ENCODE measurements at regions not wholly inside any gene's neighbourhood (a gene's known extent, or its start where the extent isn't known, plus 50 kb on each side); places are given as distances from the start of the nearest gene placed in this dataset.

GRCh38 chr4:10983885-10984640 lies 299.5 kb upstream of the CLNK start:
- no peak for DNase-seq (ENCODE audit: low read depth)

GRCh38 chr4:10983268-10983667 lies 298.7 kb upstream of the CLNK start:
- DNase-seq (ENCODE audit: low read depth), result no peak

- no peak for DNase-seq (ENCODE audit: low read depth)
These were observed 297.7 kb upstream of the CLNK start for GRCh38 chr4:10982305-10982704.

GRCh38 chr4:10981576-10981975 lies 297.0 kb upstream of the CLNK start:
- DNase-seq (ENCODE audit: low read depth), result no peak

- DNase-seq (ENCODE audit: low read depth), result no peak
These were observed 296.5 kb upstream of the CLNK start for GRCh38 chr4:10981096-10981495.

GRCh38 chr4:10979032-10979431 lies 294.5 kb upstream of the CLNK start:
- DNase-seq (ENCODE audit: low read depth), result no peak

- DNase-seq (ENCODE audit: low read depth), result no peak
These were observed 293.0 kb upstream of the CLNK start for GRCh38 chr4:10977534-10977933.

GRCh38 chr4:10974371-10974770 lies 289.8 kb upstream of the CLNK start:
- no peak for DNase-seq (ENCODE audit: low read depth)

GRCh38 chr4:10973686-10974085 lies 289.1 kb upstream of the CLNK start:
- DNase-seq (ENCODE audit: low read depth), result no peak

GRCh38 chr4:10971800-10972401 lies 287.3 kb upstream of the CLNK start:
- DNase-seq (ENCODE audit: low read depth), result no peak

- DNase-seq (ENCODE audit: low read depth), result no peak
These were observed 280.6 kb upstream of the CLNK start for GRCh38 chr4:10965196-10965595.

- no peak for DNase-seq (ENCODE audit: low read depth)
These were observed 279.6 kb upstream of the CLNK start for GRCh38 chr4:10963958-10964703.

GRCh38 chr4:10963241-10963640 lies 278.7 kb upstream of the CLNK start:
- no peak for DNase-seq (ENCODE audit: low read depth)

- DNase-seq (ENCODE audit: low read depth), result no peak
These were observed 277.7 kb upstream of the CLNK start for GRCh38 chr4:10962246-10962645.

- no peak for DNase-seq (ENCODE audit: low read depth)
These were observed 275.8 kb upstream of the CLNK start for GRCh38 chr4:10960389-10960788.

- no peak for DNase-seq (ENCODE audit: low read depth)
These were observed 275.0 kb upstream of the CLNK start for GRCh38 chr4:10959586-10959985.

GRCh38 chr4:10958226-10958856 lies 273.8 kb upstream of the CLNK start:
- DNase-seq (ENCODE audit: low read depth), result no peak

- DNase-seq (ENCODE audit: low read depth), result no peak
These were observed 266.7 kb upstream of the CLNK start for GRCh38 chr4:10951306-10951705.

- no peak for DNase-seq (ENCODE audit: low read depth)
These were observed 264.6 kb upstream of the CLNK start for GRCh38 chr4:10949039-10949733.

- DNase-seq (ENCODE audit: low read depth), result no peak
These were observed 263.3 kb upstream of the CLNK start for GRCh38 chr4:10947898-10948297.

- DNase-seq (ENCODE audit: low read depth), result no peak
These were observed 259.8 kb upstream of the CLNK start for GRCh38 chr4:10944321-10944720.

GRCh38 chr4:10942156-10942555 lies 257.6 kb upstream of the CLNK start:
- DNase-seq (ENCODE audit: low read depth), result no peak
